Ovary (tissue), 7 donors: ENCODE measurements at regions not wholly inside any gene's neighbourhood (a gene's known extent, or its start where the extent isn't known, plus 50 kb on each side); places are given as distances from the start of the nearest gene placed in this dataset.

Experiments used
- DNase-seq, 5 donors: peaks; one replicate each; pipeline ENCODE4 v3.0.0-alpha.2; 2019 to 2020
- H3K27ac ChIP-seq, 2 donors: fragments of 200-600 bp; one replicate each; pipeline versions ENCODE4 v1.5.1 to v1.8.0; 2019 to 2022
- H3K27me3 ChIP-seq: fragments of 200-600 bp; one replicate; pipeline ENCODE4 v1.8.0; 2022
- H3K36me3 ChIP-seq: fragments of 200-600 bp; sonication (generic); one replicate; pipeline ENCODE4 v1.5.1; 2019
- H3K4me1 ChIP-seq: one replicate; pipeline ENCODE4 v1.8.1; 2013; ENCODE audit warnings: mild to moderate bottlenecking, moderate library complexity; ENCODE audit not compliant: insufficient read depth
- H3K4me3 ChIP-seq: fragments of 200-600 bp; sonication (generic); one replicate; pipeline ENCODE4 v1.5.1; 2017
- H3K9me3 ChIP-seq, 2 donors: fragments of 200-600 bp in 1 of 2; sonication (generic) in 1 of 2; one replicate each; pipeline versions ENCODE4 v1.5.1 to v1.8.1; 2013 to 2019; ENCODE audit warnings: mild to moderate bottlenecking in 1 of 2, moderate library complexity in 1 of 2
- CTCF ChIP-seq, 3 donors: fragments of 450-650 bp in 2 of 3; fragments of 200-600 bp in 1 of 3; IDR thresholded peaks; one replicate each; pipeline versions ENCODE4 v1.5.1 to v1.8.0; 2016 to 2022; ENCODE audit warnings: antibody characterized with exemption in 3 of 3, mild to moderate bottlenecking in 1 of 3
- EP300 ChIP-seq: sonication (generic); formaldehyde crosslinking; IDR thresholded peaks from one replicate; pipeline ENCODE4 v1.6.1; 2017; ENCODE audit warnings: antibody characterized with exemption
- POLR2A ChIP-seq: fragments of 450-650 bp; IDR thresholded peaks from one replicate; pipeline ENCODE4 v1.6.1; 2017; ENCODE audit warnings: antibody characterized with exemption, mild to moderate bottlenecking, moderate library complexity
- WGBS, 3 donors: extraction: QIAGEN DNeasy Blood & Tissue Kit in 1 of 3; methylation state at CpG; one replicate each; pipeline versions ENCODE4 v1.1.5 to v1.1.7; 2013 to 2017; 5-methylcytosine and 5-hydroxymethylcytosine counted together
- intact Hi-C, 4 donors: fragments of 100-400 bp; cut with DNase I; formaldehyde crosslinking; loops; one replicate each; pipeline versions ENCODE4 v1.11.0 to v1.15.1; 2022 to 2023
- donor health status: DM: no; HTN: no; CAD: no; lungs with moderate emphysema.
- donor health status: DM: no; HTN: no; CAD: no.
- donor health status: Bipolar disorder and iron deficiency.
- donor health status: DM: no; HTN: no; CAD: no.
- donor health status: DM: yes; HTN: yes; CAD: no.

GRCh38 chr4:163665521-163666331, 171.2 kb downstream of the TMA16 start:
- Histone ChIP-seq H3K9me3 (no peaks in the 10 kb centered on the region), H3K4me1 (no peaks in the 10 kb centered on the region), H3K4me3 (no peak overlapping the region), H3K27me3 (no peaks in the 10 kb centered on the region), H3K27ac (no peak overlapping the region), H3K36me3 (no peaks in the 10 kb centered on the region)
- DNase-seq: no peak
- intact Hi-C loops: no loop called here
- no peak for TF ChIP-seq CTCF (IDR thresholded peaks at IDR 0.05)
- WGBS, 3 donors: 72 to 80% (median 75%) methylated on average over 9 of the region's 9 CpGs

GRCh38 chr4:163666332-163666873, 171.9 kb downstream of the TMA16 start:
- DNase-seq: no peak
- no peaks in the 10 kb centered on the region for H3K4me1 ChIP-seq
- intact Hi-C loops: no loop called here
- no peaks in the 10 kb centered on the region for H3K9me3 ChIP-seq
- TF ChIP-seq EP300 (no peak), CTCF (IDR thresholded peaks at IDR 0.05) (no peak), POLR2A (no peak)
- no peak overlapping the region for H3K4me3 ChIP-seq
- no peaks in the 10 kb centered on the region for H3K36me3 ChIP-seq
- no peaks in the 10 kb centered on the region for H3K27me3 ChIP-seq
- H3K27ac ChIP-seq: no peak overlapping the region

GRCh38 chr4:163672751-163673150, 178.3 kb downstream of the TMA16 start:
- Histone ChIP-seq H3K9me3 (no peaks in the 10 kb centered on the region), H3K4me3 (no peak overlapping the region), H3K27ac (no peak overlapping the region), H3K27me3 (no peaks in the 10 kb centered on the region), H3K36me3 (no peaks in the 10 kb centered on the region), H3K4me1 (no peaks in the 10 kb centered on the region)
- intact Hi-C loops: no loop called here
- TF ChIP-seq CTCF (IDR thresholded peaks at IDR 0.05): no peak
- no peak for TF ChIP-seq POLR2A
- TF ChIP-seq EP300: no peak
- DNase-seq: no peak
- WGBS, 3 donors: 71 to 78% (median 71%) methylated on average over 3 of the region's 3 CpGs

GRCh38 chr4:163673848-163674697, 179.6 kb downstream of the TMA16 start:
- Histone ChIP-seq H3K36me3 (no peaks in the 10 kb centered on the region), H3K9me3 (no peaks in the 10 kb centered on the region), H3K4me3 (no peak overlapping the region), H3K27me3 (no peaks in the 10 kb centered on the region), H3K4me1 (no peaks in the 10 kb centered on the region), H3K27ac (no peak overlapping the region)
- WGBS, 3 donors: 46 to 60% (median 52%) methylated on average over 5 of the region's 5 CpGs
- DNase-seq: no peak
- TF ChIP-seq POLR2A: no peak
- no peak for TF ChIP-seq CTCF (IDR thresholded peaks at IDR 0.05)
- TF ChIP-seq EP300: no peak
- intact Hi-C loops: no loop called here
